ENCODE measurements at regions not wholly inside any gene's neighbourhood (a gene's known extent, or its start where the extent isn't known, plus 50 kb on each side); places are given as distances from the start of the nearest gene placed in this dataset.

- intact Hi-C loops (cut with DNase I; ENCODE audit: low total_unique reads): no loop called here
- Histone ChIP-seq H3K9me3 (no peaks in the 10 kb centered on the region), H3K27ac (no peak overlapping the region), H3K4me1 (peaks cover 9 to 25% (median 14%) of the 10 kb centered on the region in 4 donors), H3K4me3 (no peak overlapping the region), H3K27me3 (no peaks in the 10 kb centered on the region), H3K36me3 (no peaks in the 10 kb centered on the region)
- no peak for TF ChIP-seq EP300 (IDR thresholded peaks at IDR 0.05)
- no peak for TF ChIP-seq CTCF (IDR thresholded peaks at IDR 0.05)
- TF ChIP-seq POLR2A (IDR thresholded peaks at IDR 0.05): no peak
- TF ChIP-seq POLR2AphosphoS5 (IDR thresholded peaks at IDR 0.05): no peak
- WGBS, 5 donors: 30 to 59% (median 37%) methylated on average over 11 of the region's 11 CpGs
- no peak for DNase-seq
Measured at GRCh38 chr10:36448760-36449691, 676.4 kb upstream of the ANKRD30A start.

DNA sequence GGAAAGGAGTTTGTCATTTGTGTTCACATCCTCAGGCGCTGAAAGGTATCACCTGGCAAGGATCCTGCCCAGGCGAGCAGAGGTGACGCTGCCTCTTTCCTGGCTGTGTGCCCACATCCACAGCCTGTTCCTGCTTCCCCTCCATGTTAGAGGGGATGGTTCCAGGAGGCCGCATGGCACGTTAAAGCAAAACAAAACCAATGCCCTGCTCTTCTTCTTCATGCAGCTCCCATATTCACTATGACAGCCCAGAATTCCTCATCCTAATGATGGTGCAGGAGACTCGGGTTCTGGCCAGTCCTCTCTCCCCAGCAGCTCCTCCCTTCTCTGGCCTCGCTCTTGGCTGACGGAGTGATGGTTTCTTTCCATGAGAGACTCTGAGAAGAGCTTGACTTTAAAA lies 678.5 kb upstream of the ANKRD30A start:
- H3K27me3 ChIP-seq: no peaks in the 10 kb centered on the region
- WGBS, 5 donors: 41 to 64% (median 50%) methylated on average over 8 of the region's 8 CpGs
- H3K9me3 ChIP-seq: no peaks in the 10 kb centered on the region
- no peak overlapping the region for H3K4me3 ChIP-seq
- peaks cover 9 to 25% (median 14%) of the 10 kb centered on the region in 4 donors for H3K4me1 ChIP-seq
- TF ChIP-seq POLR2AphosphoS5 (IDR thresholded peaks at IDR 0.05): no peak
- no peaks in the 10 kb centered on the region for H3K36me3 ChIP-seq
- intact Hi-C loops (cut with DNase I; ENCODE audit: low total_unique reads): no loop called here
- no peak overlapping the region for H3K27ac ChIP-seq
- DNase-seq: peak; percentile 59 to 62

DNA sequence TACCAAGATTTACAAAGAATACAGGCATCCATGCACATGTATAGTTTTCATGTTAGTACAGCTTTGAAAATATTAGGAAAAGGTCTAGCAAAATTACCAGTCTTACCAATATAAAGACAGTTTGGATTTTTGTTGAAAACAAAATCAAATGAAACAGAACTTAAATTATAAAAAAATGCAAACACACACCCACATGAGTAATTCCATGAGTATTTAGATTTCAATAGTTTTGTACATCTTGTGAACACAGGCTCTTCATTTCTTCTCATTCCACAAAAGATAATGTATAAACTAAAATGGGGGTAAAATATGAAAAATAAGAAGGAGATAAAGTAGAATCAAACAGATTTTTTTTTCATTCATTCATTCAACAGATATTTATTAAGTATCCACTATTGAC lies 682.2 kb upstream of the ANKRD30A start:
- intact Hi-C loops (cut with DNase I; ENCODE audit: low total_unique reads): no loop called here
- no peak for DNase-seq
- Histone ChIP-seq H3K27me3 (no peaks in the 10 kb centered on the region), H3K4me3 (no peak overlapping the region), H3K4me1 (peaks cover 0 to 4% (median 0%) of the 10 kb centered on the region in 4 donors), H3K9me3 (no peaks in the 10 kb centered on the region), H3K27ac (no peak overlapping the region), H3K36me3 (no peaks in the 10 kb centered on the region)
- no peak for TF ChIP-seq POLR2A (IDR thresholded peaks at IDR 0.05)
- TF ChIP-seq POLR2AphosphoS5 (IDR thresholded peaks at IDR 0.05): no peak
- TF ChIP-seq CTCF (IDR thresholded peaks at IDR 0.05): no peak
- TF ChIP-seq EP300 (IDR thresholded peaks at IDR 0.05): no peak

DNA sequence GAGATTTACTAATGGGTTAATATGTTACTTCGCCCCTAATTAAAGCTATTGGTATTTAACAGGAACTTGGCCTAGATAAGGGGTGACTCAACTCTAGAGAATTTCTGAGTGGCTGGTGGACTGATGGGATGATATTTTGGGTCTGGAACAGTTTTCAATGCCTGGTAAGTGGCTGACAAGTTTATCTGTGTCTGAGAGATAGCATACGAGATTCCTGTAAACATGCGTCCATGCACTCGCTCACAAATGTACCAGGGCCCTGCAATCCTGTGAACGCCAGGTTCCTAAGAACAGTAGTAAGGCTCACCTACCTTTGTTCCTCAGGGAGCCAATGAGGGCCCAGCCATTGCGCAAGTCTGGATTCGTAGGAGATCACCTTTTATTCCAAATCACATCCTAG lies 683.8 kb upstream of the ANKRD30A start:
- Histone ChIP-seq H3K4me1 (peaks cover 0 to under 1% (median 0%) of the 10 kb centered on the region in 4 donors), H3K36me3 (no peaks in the 10 kb centered on the region), H3K27ac (no peak overlapping the region), H3K9me3 (no peaks in the 10 kb centered on the region), H3K27me3 (no peaks in the 10 kb centered on the region), H3K4me3 (no peak overlapping the region)
- intact Hi-C loops (cut with DNase I; ENCODE audit: low total_unique reads): no loop called here
- TF ChIP-seq POLR2AphosphoS5 (IDR thresholded peaks at IDR 0.05) (no peak), EP300 (IDR thresholded peaks at IDR 0.05) (no peak), POLR2A (IDR thresholded peaks at IDR 0.05) (no peak), CTCF (IDR thresholded peaks at IDR 0.05) (no peak)
- no peak for DNase-seq
- WGBS, 5 donors: 33 to 47% (median 45%) methylated on average over 7 of the region's 7 CpGs

DNA sequence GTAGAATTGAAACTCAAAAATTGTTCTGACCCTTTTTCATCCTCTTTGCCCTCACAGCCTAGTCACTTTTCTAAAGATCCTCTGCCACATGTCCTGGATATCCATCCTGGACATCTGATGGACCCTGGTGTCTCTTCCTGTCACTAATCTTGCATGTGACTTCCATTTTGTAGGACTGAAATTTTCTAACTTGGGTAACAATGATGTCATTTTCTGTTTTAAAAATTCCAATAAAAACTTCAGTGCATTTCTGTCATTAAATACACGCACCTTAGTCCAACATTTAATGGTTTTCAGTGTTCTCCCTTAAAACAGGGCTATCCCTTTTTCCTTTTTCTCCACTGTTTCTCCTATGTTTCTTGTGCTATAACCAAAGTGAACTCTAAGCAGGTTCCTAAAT lies 684.9 kb upstream of the ANKRD30A start:
- no peak for DNase-seq
- intact Hi-C loops (cut with DNase I; ENCODE audit: low total_unique reads): no loop called here
- Histone ChIP-seq H3K9me3 (no peaks in the 10 kb centered on the region), H3K27me3 (no peaks in the 10 kb centered on the region), H3K27ac (no peak overlapping the region), H3K36me3 (no peaks in the 10 kb centered on the region), H3K4me3 (no peak overlapping the region), H3K4me1 (no peaks in the 10 kb centered on the region)
- WGBS, 5 donors: 86 to 98% (median 88%) methylated on average over 1 of the region's 1 CpG
- TF ChIP-seq POLR2A (IDR thresholded peaks at IDR 0.05): no peak
- TF ChIP-seq POLR2AphosphoS5 (IDR thresholded peaks at IDR 0.05): no peak
- no peak for TF ChIP-seq EP300 (IDR thresholded peaks at IDR 0.05)
- TF ChIP-seq CTCF (IDR thresholded peaks at IDR 0.05): no peak
